ENCODE measurements at regions not wholly inside any gene's neighbourhood (a gene's known extent, or its start where the extent isn't known, plus 50 kb on each side); places are given as distances from the start of the nearest gene placed in this dataset.

DNA sequence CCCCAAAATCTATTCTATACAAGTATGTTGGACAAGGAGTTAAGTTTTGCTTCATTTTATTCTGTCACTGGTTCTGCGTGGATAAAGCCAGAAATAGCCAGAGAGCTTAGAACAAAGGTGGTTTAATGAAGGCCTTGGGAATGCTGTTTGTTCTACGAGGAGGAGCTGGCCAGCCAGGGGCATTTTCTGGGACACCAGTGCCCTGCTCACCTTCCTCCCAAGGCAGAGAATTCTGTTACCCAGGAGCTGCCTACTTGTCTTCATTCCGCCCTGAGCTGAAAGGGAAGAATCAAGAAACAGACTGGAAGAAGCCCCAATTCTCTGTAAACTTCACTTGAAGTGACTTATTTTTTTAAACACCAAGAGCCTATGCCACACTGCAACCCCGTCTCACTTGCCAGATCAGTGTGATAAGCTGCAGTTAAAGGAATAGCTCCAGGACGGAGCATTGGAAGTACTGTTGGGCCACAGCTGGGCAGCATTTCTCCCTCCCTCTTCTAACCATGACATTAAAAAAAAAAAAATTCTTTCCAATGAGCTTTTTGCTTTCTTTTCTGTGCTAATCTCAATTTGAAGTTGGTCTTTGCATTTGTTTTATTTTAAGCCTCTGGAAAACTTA, 149.8 kb upstream of the DYNLRB2 start:
- TF ChIP-seq GATA3 (IDR thresholded peaks at IDR 0.05; ENCODE audit: low read depth, low read length) (no peak), GATA2 (IDR thresholded peaks at IDR 0.05; ENCODE audit: low read depth, low read length) (no peak)

- TF ChIP-seq GATA3 (IDR thresholded peaks at IDR 0.05; ENCODE audit: low read depth, low read length) (no peak), GATA2 (IDR thresholded peaks at IDR 0.05; ENCODE audit: low read depth, low read length) (no peak)
Observed at GRCh38 chr16:80390046-80390445, 150.7 kb upstream of the DYNLRB2 start.

- TF ChIP-seq GATA2 (IDR thresholded peaks at IDR 0.05; ENCODE audit: low read depth, low read length) (no peak), GATA3 (IDR thresholded peaks at IDR 0.05; ENCODE audit: low read depth, low read length) (no peak)
Observed at GRCh38 chr16:80389338-80389737, 151.5 kb upstream of the DYNLRB2 start.

GRCh38 chr16:80387318-80387921, 153.4 kb upstream of the DYNLRB2 start:
- no peak for TF ChIP-seq GATA2 (IDR thresholded peaks at IDR 0.05; ENCODE audit: low read depth, low read length)
- no peak for TF ChIP-seq GATA3 (IDR thresholded peaks at IDR 0.05; ENCODE audit: low read depth, low read length)

- TF ChIP-seq GATA3 (IDR thresholded peaks at IDR 0.05; ENCODE audit: low read depth, low read length) (no peak), GATA2 (IDR thresholded peaks at IDR 0.05; ENCODE audit: low read depth, low read length) (no peak)
Observed at GRCh38 chr16:80384862-80385261, 155.9 kb upstream of the DYNLRB2 start.

GRCh38 chr16:80380514-80380913, 160.3 kb upstream of the DYNLRB2 start:
- no peak for TF ChIP-seq GATA3 (IDR thresholded peaks at IDR 0.05; ENCODE audit: low read depth, low read length)
- TF ChIP-seq GATA2 (IDR thresholded peaks at IDR 0.05; ENCODE audit: low read depth, low read length), result no peak

DNA sequence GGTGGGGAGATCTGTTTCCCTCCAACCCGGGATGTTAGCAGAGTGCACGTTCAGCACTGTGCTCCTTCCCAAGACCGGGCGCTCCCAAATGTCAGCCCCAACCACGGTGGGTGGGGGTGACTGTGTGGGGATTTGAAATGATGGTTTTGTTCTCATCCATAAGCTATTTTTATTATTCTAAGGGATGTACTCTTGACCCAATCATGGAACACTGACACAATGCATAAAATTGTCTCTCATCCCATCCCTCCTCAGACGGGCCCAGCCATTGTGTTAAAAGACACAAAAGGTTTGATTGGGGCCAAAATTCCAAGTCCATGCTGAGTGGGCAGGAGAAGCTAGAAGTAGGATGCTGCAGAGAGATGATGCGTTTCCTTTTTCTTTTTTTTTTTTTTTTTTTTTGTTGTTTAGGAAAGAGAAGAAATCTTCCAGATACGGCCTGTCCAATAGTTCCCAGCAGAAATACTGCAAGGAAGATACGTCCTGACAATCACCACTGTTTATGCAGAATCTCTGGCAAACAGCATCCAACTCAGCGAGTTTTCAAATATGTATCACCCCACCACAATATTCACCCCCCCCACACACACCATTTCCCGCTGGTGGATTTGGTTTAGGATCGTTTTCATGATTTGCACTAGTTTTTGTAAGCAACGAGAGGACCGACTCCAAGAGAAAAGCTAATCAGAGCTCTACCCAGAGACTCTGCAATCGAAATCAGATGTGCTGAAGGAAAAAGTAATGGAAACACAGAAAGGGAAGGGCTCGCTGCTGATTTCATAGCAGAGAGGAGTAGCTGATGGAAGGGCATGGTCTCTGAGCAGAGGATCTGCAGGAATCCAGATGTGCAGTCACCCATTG, 163.5 kb upstream of the DYNLRB2 start:
- TF ChIP-seq GATA3 (IDR thresholded peaks at IDR 0.05; ENCODE audit: low read depth, low read length), result no peak
- TF ChIP-seq GATA2 (IDR thresholded peaks at IDR 0.05; ENCODE audit: low read depth, low read length), result no peak

GRCh38 chr16:80375973-80376372, 164.8 kb upstream of the DYNLRB2 start:
- no peak for TF ChIP-seq GATA3 (IDR thresholded peaks at IDR 0.05; ENCODE audit: low read depth, low read length)
- TF ChIP-seq GATA2 (IDR thresholded peaks at IDR 0.05; ENCODE audit: low read depth, low read length), result no peak

DNA sequence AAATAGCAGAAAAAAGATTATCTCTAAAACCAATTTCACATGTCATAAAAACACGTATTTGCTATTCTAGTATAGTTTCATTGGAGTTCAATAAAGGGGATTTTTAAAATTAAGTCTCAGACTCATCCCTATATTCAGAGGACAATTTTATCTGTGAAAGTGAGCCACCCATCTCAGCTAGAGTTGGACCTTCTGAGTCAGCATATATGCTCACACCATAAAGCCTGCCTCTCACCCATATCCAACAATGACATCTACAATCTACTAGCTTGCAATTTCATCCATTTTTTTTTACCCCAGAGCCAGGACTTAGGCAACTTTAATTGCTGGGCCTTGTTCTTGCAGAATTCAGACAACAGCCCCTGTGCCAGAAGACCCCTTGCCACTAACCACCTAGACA, 165.3 kb upstream of the DYNLRB2 start:
- TF ChIP-seq GATA3 (IDR thresholded peaks at IDR 0.05; ENCODE audit: low read depth, low read length) (no peak), GATA2 (IDR thresholded peaks at IDR 0.05; ENCODE audit: low read depth, low read length) (no peak)

DNA sequence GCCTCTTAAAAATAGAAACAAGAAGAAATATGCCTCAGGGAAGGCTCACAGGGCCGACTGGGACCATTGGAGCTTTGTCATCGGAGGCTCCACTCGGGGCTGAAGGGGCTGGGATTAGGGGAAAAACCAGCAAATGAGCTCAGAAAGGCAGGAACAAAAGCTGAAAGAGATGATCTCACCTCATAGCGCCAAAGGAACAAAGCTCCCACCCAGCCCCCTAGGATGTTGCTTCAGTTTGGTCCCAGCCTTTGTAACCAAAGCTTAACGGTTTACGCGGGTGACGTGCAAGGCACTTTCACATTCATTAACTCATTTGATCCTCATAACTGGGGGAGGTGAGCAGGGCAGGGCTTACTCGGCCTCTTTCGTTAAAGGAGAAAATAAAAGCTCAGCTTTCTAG, 168.5 kb upstream of the DYNLRB2 start:
- TF ChIP-seq GATA2 (IDR thresholded peaks at IDR 0.05; ENCODE audit: low read depth, low read length) (no peak), GATA3 (IDR thresholded peaks at IDR 0.05; ENCODE audit: low read depth, low read length) (no peak)

GRCh38 chr16:80369138-80369958, 171.4 kb upstream of the DYNLRB2 start:
- TF ChIP-seq GATA2 (IDR thresholded peaks at IDR 0.05; ENCODE audit: low read depth, low read length), result no peak
- no peak for TF ChIP-seq GATA3 (IDR thresholded peaks at IDR 0.05; ENCODE audit: low read depth, low read length)

DNA sequence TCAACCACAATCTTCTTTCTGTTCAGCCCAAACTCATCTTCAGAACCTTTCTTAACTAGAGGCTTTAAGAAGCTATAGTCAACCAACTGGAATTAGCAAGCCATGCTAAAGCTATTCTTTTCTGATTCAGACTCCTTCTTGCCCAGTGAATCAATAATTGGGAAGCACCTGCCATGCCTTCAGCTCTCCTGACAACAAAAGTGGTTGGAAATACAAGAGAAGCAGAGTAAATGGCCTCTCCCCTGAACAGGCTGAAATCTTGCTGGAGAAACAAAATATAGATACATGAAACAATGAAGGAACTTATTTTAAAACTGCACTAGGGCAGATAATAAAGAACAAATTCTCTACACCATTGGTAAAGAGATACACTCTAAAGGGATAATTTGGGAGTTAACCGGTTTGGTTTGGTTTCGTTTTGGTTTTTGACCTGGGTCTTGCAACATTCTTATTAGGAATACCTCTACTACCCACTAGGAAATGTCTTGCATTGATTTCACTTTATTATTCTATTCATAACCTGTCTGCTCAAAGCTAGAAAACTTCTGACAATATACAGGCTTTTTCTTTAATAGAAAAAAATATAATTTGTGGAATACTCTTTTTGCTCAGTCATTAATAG, 173.6 kb upstream of the DYNLRB2 start:
- TF ChIP-seq GATA2 (IDR thresholded peaks at IDR 0.05; ENCODE audit: low read depth, low read length) (no peak), GATA3 (IDR thresholded peaks at IDR 0.05; ENCODE audit: low read depth, low read length) (no peak)

DNA sequence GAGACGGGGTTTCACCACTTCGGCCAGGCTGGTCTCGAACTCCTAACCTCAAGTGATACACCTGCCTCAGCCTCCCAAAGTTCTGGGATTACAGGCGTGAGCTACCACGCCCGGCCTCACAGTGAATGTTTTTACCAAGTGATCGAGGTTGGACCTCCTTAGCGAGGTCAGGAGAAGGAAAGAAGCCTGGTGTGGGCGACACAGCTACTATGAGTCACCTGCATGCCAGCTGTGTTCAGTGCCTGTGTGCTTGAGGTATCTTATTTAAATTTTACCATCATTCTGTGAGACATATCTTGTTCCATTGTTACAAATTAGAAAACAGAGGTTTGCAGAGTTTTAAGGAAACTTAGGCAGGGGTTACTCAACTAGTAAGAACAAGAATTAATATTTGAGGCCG, 174.8 kb upstream of the DYNLRB2 start:
- TF ChIP-seq GATA3 (IDR thresholded peaks at IDR 0.05; ENCODE audit: low read depth, low read length) (no peak), GATA2 (IDR thresholded peaks at IDR 0.05; ENCODE audit: low read depth, low read length) (no peak)
